RKO (cell line): ENCODE measurements at regions not wholly inside any gene's neighbourhood (a gene's known extent, or its start where the extent isn't known, plus 50 kb on each side); places are given as distances from the start of the nearest gene placed in this dataset.
"Not testable (repeated sequence)": the region's sequence is repeated elsewhere in the genome, so short reads cannot be mapped to it uniquely, and the experiment has no call there.

ENCODE experiments used
- DNase-seq: peaks from one replicate; pipeline ENCODE4 v3.0.0-alpha.2; 2016; ENCODE audit warnings: low spot score

DNA sequence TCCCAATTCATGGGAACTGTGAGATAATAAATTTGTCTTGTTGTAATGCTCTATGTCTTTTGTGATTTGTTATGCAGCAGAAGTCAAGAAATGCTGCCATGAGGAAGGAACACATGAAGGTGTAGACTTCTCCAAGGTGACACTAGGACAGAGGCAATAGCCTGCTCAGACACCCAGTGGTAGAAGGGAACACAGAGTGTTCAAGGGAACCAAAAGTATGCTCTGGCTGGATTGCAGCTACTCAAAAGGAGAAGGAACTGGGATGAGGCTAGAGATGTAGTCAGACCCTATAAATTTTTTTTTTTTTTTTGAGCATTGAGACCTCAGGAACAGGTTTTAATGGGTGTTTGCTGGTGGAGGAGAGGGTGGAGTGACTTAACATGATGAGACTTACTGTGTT lies 232.5 kb downstream of the PARP8 start:
- DNase-seq, result no peak

DNA sequence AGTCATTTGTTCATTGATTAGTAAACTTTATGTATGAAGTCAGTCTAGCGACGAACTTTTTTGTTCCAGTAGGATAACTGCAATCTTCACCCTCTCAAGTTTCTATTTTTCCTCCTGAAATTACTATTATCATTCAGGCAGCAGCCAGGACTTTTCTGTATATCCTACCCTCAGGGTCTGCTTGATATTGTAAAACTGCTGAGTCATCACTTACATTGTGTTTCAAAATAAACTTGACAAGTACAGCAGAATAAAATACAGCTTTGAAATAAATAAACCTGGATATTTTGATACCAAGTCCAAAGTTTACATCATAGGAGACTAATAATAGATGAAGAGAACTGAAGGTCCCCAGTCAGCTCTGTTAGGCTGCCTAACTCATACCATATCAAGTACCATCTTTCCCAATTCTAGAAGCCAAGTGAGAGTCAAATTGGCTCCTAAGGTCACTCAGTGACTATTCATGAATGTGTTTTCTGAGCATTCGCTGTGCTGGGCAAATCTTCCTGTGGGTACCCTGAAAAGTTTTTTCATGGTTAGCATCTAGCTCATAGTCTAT lies 234.6 kb downstream of the PARP8 start:
- no peak for DNase-seq

DNA sequence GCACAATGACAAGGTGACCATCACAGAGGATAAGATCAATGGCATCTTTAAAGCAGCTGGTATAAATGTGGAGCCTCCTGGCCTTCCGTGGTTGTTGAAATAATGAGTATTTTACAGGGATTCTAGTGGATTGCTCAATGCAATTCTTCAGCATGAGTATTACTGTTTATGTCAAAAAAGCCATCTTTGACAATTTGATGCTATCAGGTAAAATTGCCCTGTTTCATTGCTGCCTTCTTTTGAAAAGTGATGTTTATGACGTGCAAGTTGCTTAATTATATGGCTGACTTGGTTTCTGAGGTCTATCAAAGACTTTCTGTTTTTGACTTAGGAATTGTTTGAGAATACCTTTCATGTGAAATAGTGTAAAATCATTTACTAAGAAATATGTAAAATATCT lies 237.2 kb downstream of the PARP8 start:
- no peak for DNase-seq

DNA sequence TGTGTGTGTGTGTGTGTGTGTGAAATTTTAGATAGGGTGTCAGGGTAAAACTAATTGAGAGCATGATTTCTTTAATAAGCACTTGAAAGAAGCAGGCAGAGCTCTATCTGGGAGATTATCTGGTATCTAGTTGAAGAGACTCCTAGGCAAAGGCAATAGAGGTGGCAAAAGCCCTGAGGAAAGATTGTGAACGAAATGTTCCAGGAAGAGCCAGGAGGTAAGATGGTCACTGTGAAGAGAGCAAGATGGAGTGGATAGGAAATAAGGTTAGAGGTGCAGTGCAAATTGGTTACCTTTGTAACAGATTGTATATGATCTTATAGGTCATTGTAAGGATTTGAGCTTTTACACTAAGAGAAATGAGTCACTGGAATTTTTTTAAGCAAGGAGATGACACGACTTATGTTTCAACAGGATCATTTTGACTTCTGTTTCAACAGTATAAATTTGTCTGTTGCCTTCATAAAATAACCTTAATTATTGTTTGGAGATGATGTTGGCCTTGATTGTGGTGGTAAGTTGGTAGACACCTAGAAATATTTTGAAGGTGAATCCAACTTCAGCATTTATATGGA lies 239.6 kb downstream of the PARP8 start:
- no peak for DNase-seq

DNA sequence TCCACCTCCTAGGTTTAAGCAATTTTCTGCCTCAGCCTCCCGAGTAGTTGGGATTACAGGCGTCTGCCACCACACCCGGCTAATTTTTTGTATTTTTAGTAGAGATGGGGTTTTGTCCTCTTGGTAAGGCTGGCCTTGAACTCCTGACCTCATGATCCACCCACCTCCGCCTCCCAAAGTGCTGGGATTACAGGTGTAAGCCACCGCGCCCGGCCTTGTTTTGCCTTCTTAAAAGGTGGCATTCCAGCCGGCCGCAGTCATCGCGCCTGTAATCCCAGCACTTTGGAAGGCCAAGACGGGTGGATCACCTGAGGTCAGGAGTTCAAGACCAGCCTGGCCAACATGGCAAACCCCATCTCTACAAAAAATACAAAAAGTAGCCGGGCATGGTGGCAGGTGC lies 253.7 kb downstream of the PARP8 start:
- DNase-seq, result not testable (repeated sequence)

DNA sequence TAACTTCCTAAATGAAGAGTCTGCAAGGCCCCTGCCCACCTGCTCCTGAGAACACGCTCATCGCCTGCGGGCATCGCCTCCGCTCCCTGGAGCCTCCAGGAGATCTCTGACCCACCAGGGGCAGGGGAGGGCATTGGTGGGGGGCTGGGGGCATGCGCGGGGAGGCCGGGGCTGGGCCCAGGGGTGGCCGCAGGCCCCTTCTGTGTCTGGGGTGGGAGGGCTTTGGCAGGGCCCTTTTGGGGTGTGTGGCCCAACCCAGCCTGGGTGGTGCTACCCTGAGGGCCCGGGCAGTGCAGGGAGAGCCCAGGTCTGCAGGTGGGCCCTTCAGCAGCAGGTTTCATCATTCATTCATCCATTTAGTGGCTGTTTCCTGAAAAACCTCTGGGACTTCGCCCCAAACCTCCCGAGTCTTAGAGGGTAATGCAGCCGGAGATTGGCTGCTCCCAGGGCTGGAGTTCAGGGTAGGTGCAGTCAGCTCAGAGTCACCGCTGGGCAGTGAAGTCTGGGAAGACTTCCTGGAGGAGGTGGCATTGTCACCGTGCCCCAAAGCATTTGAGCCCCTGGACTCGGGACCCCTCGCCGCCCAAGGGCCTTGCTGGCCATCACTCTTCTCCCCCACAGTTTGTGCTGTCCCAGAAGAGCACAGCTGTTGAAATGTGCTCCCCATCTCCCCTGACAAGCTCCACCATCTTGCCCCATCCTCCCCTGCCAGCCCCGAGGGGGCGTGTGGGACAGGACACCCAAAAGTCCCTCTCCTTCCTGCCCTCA lies 255.1 kb downstream of the PARP8 start:
- DNase-seq, result no peak

DNA sequence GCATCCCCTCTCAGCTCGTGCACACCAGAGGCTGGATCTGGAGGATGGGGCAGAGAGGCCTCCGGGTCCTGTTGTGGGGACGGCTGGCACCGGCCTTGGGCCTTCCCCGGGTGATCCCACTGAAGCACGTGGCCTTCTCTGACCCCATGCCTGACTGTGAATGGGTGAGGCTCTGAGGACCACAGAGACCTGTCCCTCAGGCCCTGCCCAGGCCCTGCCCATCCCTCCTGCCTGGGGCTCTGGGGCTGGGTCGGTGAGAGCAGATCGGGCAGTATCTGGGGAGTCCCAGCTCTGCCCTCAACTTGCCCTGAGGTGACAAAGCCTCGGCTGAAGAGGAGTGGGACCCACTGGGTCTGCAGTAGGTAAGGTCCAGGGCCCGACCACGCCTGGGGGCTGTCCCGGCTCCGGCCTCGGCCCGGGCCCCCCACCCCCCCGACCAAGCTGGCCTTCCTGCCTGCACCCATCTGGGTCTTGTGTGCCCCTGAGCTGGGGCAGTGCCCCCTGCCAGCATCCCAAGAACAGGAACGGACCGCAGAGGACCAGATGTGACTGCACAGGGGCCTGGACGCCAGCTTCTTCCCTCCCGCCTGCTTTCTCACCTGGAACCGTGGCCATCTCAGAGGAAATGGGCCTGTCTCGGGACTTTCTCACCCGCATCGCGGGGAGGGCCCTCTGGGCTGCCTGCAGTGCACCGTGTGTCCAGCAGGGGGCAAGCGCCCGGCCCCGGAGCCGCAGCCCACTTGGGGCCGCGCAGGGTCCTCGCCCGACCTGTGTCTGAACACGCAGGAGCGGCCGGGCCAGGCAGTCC lies 255.9 kb downstream of the PARP8 start:
- DNase-seq, result not testable (repeated sequence)

DNA sequence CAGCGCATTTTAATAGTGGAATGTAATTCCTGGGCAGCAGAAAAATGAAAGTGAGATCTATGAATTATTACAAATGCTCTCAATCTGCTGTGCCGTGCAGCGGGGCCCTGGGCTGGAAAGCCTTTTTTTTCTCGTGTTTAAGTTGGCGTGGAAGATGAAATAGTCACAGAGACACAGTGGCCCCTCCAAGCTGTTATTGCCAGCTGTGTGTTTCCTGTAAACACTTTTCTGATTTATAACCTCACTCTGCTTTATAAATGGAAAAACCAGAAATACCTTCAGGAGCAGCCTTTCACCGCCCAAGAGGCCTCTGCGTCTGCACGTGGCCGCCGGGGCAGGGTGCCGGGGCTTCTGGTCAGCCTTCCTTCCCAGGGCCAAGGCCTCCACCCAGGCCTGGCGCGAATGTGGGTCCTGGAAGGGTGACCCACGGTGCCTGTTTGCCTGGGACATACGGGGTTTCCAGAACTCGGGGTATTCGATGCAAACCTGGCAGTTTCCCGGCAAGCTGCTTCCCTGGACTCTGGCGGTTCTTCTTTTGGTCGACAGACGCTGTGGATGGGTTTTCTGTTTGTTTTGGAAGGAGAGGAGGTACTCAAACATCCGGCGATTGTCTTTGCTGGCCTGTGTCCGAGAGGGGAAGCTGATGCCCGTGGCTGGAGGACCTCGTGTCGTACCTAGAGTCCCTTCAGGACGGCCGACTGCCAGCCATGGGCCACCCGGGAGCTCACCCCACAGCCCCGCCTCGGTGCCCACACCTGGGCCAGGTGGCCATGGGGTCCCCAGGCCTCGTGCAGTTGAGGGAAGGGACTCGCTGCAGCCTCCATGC lies 256.7 kb downstream of the PARP8 start:
- DNase-seq, result no peak

DNA sequence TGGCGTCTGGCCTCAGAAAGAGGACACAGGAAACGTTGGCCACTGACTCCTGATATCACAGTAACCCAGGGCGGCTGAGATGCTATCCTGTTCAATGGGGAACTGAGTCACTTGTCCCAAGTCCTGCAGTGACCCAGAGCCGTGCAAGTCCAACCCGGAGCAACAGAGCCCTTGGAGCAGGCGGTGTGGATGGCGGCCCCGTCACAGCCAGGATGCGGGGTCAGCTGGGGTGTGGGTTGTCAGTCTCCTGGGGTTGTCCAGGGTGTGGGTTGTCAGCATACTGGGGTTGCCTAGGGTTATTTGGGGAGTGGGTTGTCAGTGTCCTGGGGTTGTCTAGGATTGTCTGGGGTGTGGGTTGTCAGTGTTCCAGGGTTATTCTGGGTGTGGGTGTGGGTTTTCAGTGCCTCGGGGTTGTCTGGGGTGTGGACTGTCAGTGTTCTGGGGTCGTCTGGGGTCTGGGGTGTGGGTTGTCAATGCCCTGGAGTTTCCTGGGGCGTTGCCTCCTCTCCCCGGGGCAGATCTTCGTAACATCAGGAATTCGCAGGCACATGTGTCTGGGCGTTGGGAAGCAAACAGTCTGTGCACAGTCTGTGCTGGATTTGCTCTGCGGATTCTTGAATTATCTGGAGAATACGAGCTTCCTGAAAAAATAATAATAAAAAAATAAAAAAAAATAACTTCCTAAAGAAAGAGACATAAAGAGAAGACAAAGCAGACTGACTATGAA lies 257.5 kb downstream of the PARP8 start:
- DNase-seq, result no peak

DNA sequence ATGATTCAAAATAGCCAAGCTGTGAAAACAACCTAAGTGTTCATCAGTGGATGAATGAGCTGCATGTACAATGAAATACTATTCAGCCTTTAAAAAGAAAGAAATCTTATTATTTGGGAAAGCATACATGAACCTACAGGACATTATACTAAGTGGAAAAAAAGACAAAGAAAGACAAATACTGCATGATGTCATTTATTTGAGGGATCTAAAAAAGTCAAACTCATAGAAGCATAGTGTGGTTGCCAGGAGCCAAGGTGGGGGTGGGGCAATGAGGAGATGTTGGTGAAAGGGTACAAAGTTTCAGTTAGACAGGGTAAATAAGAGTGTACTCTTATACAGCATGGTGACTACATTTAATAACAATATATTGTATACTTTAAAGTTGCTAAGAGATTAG lies 261.5 kb downstream of the PARP8 start:
- DNase-seq, result no peak

DNA sequence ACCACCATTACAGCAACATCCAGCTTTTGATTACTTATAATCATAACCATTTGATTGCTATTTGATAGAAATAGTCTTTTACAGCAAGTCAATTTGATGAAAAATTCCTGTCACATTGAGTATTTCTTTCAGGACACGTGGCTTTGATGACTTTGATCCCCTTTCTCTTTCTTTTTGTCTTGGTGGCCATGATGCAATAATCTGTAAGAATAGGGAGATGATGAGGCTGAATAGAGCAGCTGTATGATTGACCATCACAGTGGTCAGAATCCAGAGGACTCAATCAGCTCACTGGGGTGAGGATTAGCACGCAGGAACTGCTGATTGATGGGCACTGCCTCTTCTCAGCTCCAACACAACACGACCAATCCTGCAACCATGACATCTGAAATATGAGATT lies 262.7 kb downstream of the PARP8 start:
- DNase-seq, result no peak

DNA sequence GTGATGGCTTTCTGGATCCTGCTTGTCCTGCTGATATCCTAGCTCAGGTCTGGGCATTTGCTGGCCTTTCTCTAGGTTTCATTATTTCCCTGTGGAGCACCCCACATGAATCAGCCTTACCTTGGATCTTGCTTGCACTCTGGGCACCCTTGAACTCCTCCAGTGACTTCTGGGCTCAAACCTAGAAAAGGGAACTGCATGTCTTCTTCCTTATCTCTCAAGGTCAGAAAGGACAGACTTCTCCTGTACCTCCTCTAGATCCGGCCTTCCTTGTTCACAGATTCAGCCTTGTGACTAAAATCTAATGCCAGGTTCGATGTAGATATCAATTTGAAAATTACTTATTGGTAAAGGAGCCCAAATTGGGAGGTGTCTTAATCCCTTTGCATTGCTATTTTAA lies 267.9 kb downstream of the PARP8 start:
- no peak for DNase-seq

DNA sequence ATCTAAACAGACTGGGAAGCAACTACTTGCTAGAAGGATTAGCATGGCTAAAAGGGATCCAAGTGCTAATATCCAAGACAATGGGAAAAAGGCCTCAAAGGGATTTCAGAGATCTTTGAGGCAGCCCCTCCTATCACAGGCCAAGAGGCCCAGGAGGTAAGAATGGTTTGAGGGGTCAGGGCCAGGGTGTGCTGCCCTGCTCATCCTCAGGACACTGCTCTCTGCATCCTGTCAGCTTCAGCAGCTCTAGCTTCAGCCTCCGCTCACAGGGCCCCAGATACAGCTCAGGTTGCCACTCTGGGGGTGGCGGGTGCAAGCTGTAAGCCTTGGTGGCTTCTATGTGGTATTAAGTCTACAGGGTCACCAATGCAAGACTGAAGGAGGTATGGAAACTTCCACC lies 278.7 kb downstream of the PARP8 start:
- DNase-seq, result no peak

DNA sequence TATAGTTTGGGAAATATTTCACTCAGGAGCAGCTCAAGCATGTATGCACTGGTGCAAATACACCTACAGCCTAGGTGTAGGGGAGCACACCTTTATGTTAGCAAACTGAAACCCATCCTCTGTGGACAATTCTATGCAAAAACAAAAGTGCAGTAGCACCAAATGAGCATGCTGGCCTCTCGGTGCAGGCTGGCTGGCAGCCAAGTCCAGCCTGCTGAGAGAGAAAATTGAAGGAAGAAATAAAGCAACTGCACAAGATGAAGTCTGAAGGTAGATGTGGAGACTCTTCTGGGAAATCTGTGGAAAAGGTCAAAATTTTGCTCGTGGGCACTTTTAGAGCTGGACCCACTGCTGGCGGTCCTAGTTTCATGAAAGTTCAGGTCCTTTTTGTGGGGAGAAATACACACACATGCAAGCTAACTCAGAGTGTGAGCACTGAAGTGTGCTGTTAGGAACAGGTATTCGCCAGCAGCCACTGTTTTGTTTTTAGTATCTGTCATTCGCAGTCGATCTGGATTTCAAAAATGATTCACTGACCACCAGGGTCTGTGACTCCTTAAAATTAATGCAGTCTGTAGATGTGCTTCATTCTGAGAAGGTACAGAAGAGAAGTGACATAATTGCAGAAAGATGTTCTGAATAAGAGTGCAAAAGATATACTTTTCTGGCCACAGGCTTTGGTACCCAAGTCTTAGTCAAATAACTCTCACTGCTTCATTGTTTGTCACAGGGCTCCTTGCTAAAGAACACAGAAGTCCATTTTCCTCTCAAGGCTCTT lies 281.7 kb downstream of the PARP8 start:
- no peak for DNase-seq

DNA sequence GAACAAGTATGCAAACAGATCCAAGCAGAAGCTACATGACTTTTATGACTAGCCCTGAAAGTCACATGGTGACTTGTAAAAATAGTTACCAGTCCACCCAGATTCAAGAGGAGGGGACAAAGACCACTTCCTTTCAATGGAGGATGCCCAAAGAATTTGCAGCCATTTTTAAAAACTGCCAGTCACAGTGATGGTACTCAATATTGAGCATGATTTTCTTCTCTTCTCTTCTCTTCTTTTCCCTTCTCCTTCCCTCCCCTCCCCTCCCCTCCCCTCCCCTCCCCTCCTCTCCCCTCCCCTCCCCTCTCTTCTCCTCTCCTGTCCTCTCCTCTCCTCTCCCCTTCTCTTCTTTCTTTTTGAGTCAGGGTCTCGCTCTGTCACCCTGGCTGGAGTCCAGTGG lies 286.9 kb downstream of the PARP8 start:
- no peak for DNase-seq

DNA sequence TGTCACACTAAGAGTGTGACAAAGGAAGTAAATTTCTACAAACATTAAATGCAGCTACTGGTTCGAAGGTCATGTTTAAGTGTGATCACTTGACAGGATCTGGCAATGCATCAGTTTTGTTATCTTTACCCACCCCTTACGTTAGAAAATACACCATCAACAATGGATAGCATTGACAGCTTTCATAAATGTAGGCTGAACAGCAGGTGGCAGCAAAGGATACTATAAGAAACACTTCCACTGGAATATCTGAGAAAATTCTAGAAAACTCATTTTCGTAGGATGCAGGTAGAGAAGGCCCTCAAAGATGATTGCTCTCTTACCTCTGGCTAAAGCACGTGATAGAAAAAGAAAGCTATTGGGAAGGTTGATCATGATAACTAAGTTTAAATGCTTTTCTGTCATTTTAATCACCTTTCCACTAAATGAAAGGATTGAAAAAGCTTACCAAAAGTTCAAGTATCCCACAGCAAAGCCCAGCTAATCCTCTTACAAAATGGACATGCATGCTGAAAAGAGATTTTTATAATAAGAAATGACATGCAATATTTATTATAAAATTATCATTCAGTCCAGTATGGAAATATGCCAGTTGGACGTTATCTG lies 292.5 kb downstream of the PARP8 start:
- peak; percentile 61 for DNase-seq

DNA sequence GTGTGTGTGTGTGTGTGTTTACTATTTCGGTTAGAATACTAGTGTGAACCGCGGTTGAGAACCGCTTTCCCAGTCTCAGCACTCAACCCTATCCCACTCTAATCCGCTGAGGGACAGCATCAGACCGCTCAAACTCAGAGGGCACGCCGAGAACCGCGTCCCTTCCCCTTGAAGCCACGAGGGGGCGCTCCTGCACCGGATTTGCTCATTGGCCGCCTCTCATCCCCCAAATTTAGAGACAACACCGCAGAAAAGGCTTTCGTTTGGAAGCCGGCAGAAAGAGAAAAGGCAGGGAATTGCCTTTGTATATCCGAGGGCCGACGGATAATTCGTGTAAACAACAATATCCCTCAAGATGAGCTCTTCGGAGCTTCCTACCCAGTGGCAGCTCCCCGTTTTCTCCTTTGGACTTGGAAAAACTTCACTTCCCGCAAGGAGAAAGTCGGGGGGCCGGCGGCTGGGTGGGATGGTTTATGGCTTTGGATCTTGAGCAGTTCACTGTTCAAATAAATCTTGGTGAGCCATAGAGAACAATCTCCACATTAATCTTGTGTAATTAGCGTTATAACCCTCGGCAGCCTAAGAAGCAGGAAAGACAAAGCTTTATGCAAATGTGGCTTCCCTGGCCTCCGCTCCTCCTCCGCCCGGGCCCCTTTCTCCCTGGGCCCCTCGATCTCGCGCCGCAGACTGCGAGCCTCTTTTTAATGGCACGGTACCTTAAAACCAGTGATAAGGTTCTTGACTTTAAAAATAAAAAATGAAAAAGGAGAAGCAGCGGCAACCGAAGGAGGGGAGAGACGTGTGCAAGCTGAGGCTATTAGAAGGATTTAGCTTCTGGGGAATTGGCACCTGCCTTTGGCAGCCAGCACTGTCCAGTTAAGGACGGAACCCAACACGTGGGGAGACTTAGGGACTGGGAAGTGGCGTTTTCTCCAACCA lies 296.8 kb downstream of the PARP8 start:
- peak; percentile 76 for DNase-seq

DNA sequence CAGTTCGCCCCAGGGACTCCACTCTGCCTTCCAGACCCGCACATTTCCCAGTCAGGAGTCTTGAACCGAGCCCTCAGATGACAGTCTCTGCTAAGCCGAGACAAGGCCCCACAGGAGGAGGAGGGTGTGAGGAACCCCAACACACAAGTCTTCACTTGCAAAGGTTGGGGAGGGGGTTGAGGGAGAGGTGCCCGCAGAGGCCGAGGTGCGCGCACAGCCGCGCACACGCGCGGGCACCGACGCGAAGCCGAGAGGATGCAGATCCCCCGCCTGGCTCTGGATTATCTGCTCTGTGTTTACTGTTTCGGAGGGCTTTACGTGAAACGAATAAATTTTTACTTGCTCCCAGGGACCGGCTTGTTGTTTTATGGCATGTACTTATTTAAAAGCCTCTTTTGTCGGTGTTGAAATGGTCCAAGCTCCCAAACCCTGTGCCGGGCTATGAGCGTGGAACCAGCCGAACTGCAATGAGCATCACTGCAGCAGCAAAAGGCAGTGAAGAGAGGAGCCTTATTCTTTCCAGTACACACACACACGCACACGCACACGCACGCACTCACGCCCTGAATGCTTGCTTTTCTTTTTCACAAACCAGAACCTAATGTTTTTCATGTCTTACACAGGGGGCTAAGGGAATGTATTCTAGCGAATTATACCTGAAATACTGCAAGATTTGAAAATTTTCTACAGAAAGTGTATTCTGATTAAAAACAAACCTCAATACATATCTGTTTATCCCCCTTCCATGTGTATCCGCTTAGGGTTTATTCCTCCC lies 297.7 kb downstream of the PARP8 start:
- DNase-seq, result no peak
